MM.1S (cell line): ENCODE measurements at regions not wholly inside any gene's neighbourhood (a gene's known extent, or its start where the extent isn't known, plus 50 kb on each side); places are given as distances from the start of the nearest gene placed in this dataset.

Experiments
- DNase-seq: peaks from one replicate; pipeline ENCODE4 v3.0.0-alpha.2; 2015
- H2AFZ ChIP-seq: fragments of 300-600 bp; sonication (generic); 2 replicates; pipeline ENCODE4 v1.6.0; 2016; ENCODE audit warnings: antibody characterized with exemption, low read length
- H3F3A ChIP-seq: fragments of 300-600 bp; sonication (generic); 2 replicates; pipeline ENCODE4 v1.6.1; 2016; ENCODE audit warnings: mild to moderate bottlenecking, antibody characterized with exemption, low read length, moderate library complexity, mixed read lengths; ENCODE audit not compliant: insufficient read depth
- H3K27ac ChIP-seq: fragments of 300-600 bp; sonication (generic); 2 replicates; pipeline ENCODE4 v1.5.1; 2016; ENCODE audit warnings: mild to moderate bottlenecking, low read length
- H3K27me3 ChIP-seq: fragments of 300-600 bp; sonication (generic); replicated peaks from 2 replicates; pipeline ENCODE4 v1.6.0; 2016; ENCODE audit warnings: low read length; ENCODE audit not compliant: insufficient read depth
- H3K36me3 ChIP-seq: fragments of 300-600 bp; sonication (generic); replicated peaks from 2 replicates; pipeline ENCODE4 v1.6.1; 2016; ENCODE audit warnings: mild to moderate bottlenecking, low read length, mixed read lengths; ENCODE audit not compliant: insufficient read depth
- H3K4me1 ChIP-seq: fragments of 300-600 bp; sonication (generic); 2 replicates; pipeline ENCODE4 v1.6.1; 2016; ENCODE audit warnings: low read length, mixed read lengths
- H3K4me2 ChIP-seq: fragments of 300-600 bp; sonication (generic); 2 replicates; pipeline ENCODE4 v1.6.0; 2016; ENCODE audit warnings: low read depth, low read length
- H3K4me3 ChIP-seq: fragments of 300-600 bp; sonication (generic); 2 replicates; pipeline ENCODE4 v1.5.1; 2016; ENCODE audit warnings: low read length, mixed read lengths
- H3K79me2 ChIP-seq: fragments of 300-600 bp; sonication (generic); 2 replicates; pipeline ENCODE4 v1.6.1; 2016; ENCODE audit warnings: mixed run types, low read length, mixed read lengths
- H3K9ac ChIP-seq: fragments of 300-600 bp; sonication (generic); 2 replicates; pipeline ENCODE4 v1.6.1; 2016; ENCODE audit warnings: low read length, mixed read lengths
- H3K9me2 ChIP-seq: fragments of 300-600 bp; sonication (generic); replicated peaks from 2 replicates; pipeline ENCODE4 v1.6.1; 2016; ENCODE audit warnings: mild to moderate bottlenecking, low read length, mixed read lengths; ENCODE audit not compliant: insufficient read depth
- H3K9me3 ChIP-seq: fragments of 300-600 bp; sonication (generic); replicated peaks from 2 replicates; pipeline ENCODE4 v1.6.1; 2016; ENCODE audit warnings: mild to moderate bottlenecking, low read length, mixed read lengths; ENCODE audit not compliant: insufficient read depth
- H4K20me1 ChIP-seq: fragments of 300-600 bp; sonication (generic); 2 replicates; pipeline ENCODE4 v1.6.1; 2016; ENCODE audit warnings: mild to moderate bottlenecking, low read length, moderate library complexity, mixed read lengths; ENCODE audit not compliant: insufficient read depth
- EZH2 ChIP-seq: fragments of 300-600 bp; sonication (generic); optimal IDR thresholded peaks from 2 replicates; pipeline ENCODE3; 2017; ENCODE audit warnings: low read depth, mild to moderate bottlenecking, antibody characterized with exemption, low read length, mixed read lengths
- EZH2phosphoT487 ChIP-seq: fragments of 300-600 bp; sonication (generic); IDR thresholded peaks from 2 replicates; pipeline ENCODE4 v1.6.1; 2018; ENCODE audit warnings: antibody characterized with exemption, low read length
- TF ChIP-seq, protein P1 (sequence below): fragments of 300-600 bp; sonication (generic); IDR thresholded peaks from 2 replicates; pipeline ENCODE4 v1.5.1; 2016; ENCODE audit warnings: antibody characterized with exemption, low read length, mixed read lengths

DNA sequence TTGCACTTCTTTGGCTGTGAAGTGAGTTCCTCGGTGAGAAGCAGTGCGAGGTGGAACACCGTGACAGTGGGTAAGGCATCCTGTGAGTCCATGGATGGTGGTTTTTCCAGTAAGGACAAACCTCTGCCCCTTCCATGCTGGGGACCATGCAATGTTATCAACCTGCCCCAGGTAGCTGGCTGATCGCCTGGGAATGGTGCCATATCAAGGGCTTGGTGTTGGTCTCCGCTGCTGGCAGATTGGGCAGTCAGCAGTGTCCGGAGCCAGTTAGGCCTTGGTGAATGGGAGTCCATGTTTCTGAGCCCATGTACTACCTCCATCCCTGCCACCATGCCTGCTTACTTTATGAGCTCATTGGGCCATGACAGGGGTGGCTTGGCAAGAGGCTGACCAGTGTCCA lies 114.7 kb upstream of the C14orf180 start:
- Histone ChIP-seq H3K9me3 (no peaks in the 10 kb centered on the region), H3K9me2 (no peaks in the 10 kb centered on the region), H3K4me3 (no peak overlapping the region), H4K20me1 (no peaks in the 10 kb centered on the region), H3K27ac (no peak overlapping the region), H3K36me3 (no peaks in the 10 kb centered on the region), H2AFZ (no peak overlapping the region), H3K27me3 (peaks cover 42% of the 10 kb centered on the region), H3K4me2 (no peak overlapping the region), H3K79me2 (no peaks in the 10 kb centered on the region), H3F3A (no peaks in the 10 kb centered on the region), H3K4me1 (no peaks in the 10 kb centered on the region), H3K9ac (no peak overlapping the region)
- TF ChIP-seq EZH2phosphoT487, result no peak
- no peak for TF ChIP-seq EZH2
- no peak for DNase-seq

DNA sequence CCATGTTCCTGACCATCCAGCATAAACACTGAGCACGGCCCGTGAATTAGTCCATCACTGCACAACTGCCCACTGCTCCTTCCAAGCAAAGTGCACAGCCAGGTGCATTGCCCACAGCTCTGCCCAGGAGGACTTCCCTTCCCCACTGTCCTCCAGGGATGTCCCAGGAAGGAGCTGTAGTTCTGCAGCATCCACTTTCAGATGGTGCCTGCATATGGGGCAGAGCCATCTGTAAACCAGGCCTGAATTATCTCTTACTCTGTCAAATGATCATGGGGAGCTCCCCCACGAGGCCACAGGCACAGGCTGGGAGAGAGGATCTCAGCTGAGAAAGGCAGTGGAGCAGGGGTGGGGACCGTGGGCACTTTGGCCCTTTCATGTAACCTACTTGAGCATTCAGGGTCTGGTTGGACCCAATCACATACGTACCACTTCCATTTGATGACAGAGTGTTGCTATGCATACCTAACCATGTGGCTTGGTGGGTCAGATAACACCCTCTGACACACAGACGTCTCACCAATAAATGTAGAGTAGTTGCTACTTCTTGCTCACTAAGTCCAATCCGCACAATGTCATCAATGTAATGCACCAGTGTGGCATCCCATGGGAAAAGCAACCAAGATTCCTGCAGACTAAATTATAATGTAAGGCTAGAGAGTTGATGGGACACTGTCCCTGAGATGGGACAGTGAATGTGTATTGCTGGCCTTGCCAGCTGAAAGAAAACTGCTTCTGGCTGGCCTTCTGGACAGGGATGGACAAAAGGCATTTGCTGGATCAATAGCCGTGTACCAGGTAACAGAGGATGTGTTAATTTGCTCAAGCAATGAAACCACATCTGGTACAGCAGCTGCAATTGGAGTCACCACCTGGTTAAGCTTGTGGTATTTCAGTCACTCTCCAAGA lies 113.8 kb upstream of the C14orf180 start:
- Histone ChIP-seq H3K9ac (no peak overlapping the region), H3K4me3 (no peak overlapping the region), H3K4me2 (no peak overlapping the region), H3K79me2 (no peaks in the 10 kb centered on the region), H4K20me1 (no peaks in the 10 kb centered on the region), H3K9me2 (no peaks in the 10 kb centered on the region), H3F3A (no peaks in the 10 kb centered on the region), H2AFZ (no peak overlapping the region), H3K27ac (no peak overlapping the region), H3K36me3 (no peaks in the 10 kb centered on the region), H3K27me3 (peaks cover 41% of the 10 kb centered on the region), H3K9me3 (no peaks in the 10 kb centered on the region), H3K4me1 (no peaks in the 10 kb centered on the region)
- no peak for TF ChIP-seq EZH2phosphoT487
- no peak for TF ChIP-seq EZH2
- TF ChIP-seq, protein P1, sequence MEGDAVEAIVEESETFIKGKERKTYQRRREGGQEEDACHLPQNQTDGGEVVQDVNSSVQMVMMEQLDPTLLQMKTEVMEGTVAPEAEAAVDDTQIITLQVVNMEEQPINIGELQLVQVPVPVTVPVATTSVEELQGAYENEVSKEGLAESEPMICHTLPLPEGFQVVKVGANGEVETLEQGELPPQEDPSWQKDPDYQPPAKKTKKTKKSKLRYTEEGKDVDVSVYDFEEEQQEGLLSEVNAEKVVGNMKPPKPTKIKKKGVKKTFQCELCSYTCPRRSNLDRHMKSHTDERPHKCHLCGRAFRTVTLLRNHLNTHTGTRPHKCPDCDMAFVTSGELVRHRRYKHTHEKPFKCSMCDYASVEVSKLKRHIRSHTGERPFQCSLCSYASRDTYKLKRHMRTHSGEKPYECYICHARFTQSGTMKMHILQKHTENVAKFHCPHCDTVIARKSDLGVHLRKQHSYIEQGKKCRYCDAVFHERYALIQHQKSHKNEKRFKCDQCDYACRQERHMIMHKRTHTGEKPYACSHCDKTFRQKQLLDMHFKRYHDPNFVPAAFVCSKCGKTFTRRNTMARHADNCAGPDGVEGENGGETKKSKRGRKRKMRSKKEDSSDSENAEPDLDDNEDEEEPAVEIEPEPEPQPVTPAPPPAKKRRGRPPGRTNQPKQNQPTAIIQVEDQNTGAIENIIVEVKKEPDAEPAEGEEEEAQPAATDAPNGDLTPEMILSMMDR, result no peak
- DNase-seq, result no peak

DNA sequence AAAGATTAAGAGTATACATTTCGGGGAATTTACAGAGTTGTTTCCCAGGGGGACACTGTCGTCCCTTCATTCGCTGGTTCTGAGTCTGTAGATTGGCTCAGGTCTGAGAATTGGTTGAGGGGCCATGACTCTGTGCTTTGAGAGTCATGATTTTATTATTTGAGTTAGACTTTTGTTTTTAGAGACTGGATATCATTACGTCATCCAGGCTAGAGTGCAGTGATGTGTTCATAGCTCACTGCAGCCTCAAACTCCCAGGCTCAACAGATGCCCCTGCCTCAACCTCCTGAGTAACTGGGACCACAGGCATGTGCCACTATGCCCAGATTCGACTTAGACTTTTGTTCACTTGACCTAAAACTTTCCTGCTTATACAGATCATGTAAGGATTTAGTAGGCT lies 112.3 kb upstream of the C14orf180 start:
- Histone ChIP-seq H3K27me3 (peaks cover 37% of the 10 kb centered on the region), H3K4me1 (no peaks in the 10 kb centered on the region)
- no peak for DNase-seq

More for the DNA sequence above, 112.3 kb upstream of the C14orf180 start:
- H3K79me2 ChIP-seq, result no peaks in the 10 kb centered on the region
- H3F3A ChIP-seq, result no peaks in the 10 kb centered on the region
- H3K9me2 ChIP-seq, result no peaks in the 10 kb centered on the region
- no peak overlapping the region for H3K4me3 ChIP-seq
- H3K9ac ChIP-seq, result no peak overlapping the region
- H4K20me1 ChIP-seq, result no peaks in the 10 kb centered on the region
- no peaks in the 10 kb centered on the region for H3K9me3 ChIP-seq
- no peak overlapping the region for H2AFZ ChIP-seq
- H3K4me2 ChIP-seq, result no peak overlapping the region
- no peak overlapping the region for H3K27ac ChIP-seq
- no peaks in the 10 kb centered on the region for H3K36me3 ChIP-seq
- TF ChIP-seq EZH2phosphoT487 (no peak), EZH2 (no peak)
- TF ChIP-seq, protein P1, result no peak
